ENCODE measurements at regions not wholly inside any gene's neighbourhood (a gene's known extent, or its start where the extent isn't known, plus 50 kb on each side); places are given as distances from the start of the nearest gene placed in this dataset.

- TF ChIP-seq POLR2A (IDR thresholded peaks at IDR 0.05; ENCODE audit: extremely low read depth, insufficient read length) = no peak
- TF ChIP-seq CTCF (IDR thresholded peaks at IDR 0.05; ENCODE audit: low read depth, low read length) = no peak
- TF ChIP-seq MYC (IDR thresholded peaks at IDR 0.05; ENCODE audit: low read depth, low read length) = no peak
These were observed 259.7 kb upstream of the PITRM1 start for GRCh38 chr10:3432081-3432825.
